ENCODE measurements at regions not wholly inside any gene's neighbourhood (a gene's known extent, or its start where the extent isn't known, plus 50 kb on each side); places are given as distances from the start of the nearest gene placed in this dataset.

- no peak for TF ChIP-seq FOXA1 (IDR thresholded peaks at IDR 0.05)
- no peak for TF ChIP-seq SUZ12 (IDR thresholded peaks at IDR 0.05)
- TF ChIP-seq FOXK2 (IDR thresholded peaks at IDR 0.05) = no peak
Measured at GRCh38 chr2:215249501-215249900, 62.4 kb upstream of the ATIC start.

Measured in HEK293T (cell line).